ENCODE measurements at regions not wholly inside any gene's neighbourhood (a gene's known extent, or its start where the extent isn't known, plus 50 kb on each side); places are given as distances from the start of the nearest gene placed in this dataset.
"Not testable (repeated sequence)": the region's sequence is repeated elsewhere in the genome, so short reads cannot be mapped to it uniquely, and the experiment has no call there.

GRCh38 chrX:3811331-3812311, 98.2 kb upstream of the PRKX start:
- intact Hi-C loops (cut with micrococcal nuclease): no loop called here
- DNase-seq: no peak
- no peak for ATAC-seq

- intact Hi-C loops (cut with micrococcal nuclease): no loop called here
- no peak for DNase-seq
- ATAC-seq: no peak
Measured at GRCh38 chrX:3807906-3808305, 94.5 kb upstream of the PRKX start.

GRCh38 chrX:3806630-3807029, 93.2 kb upstream of the PRKX start:
- DNase-seq: no peak
- intact Hi-C loops (cut with micrococcal nuclease): no loop called here
- ATAC-seq: no peak

GRCh38 chrX:3803713-3804112, 90.3 kb upstream of the PRKX start:
- intact Hi-C loops (cut with micrococcal nuclease): no loop called here
- ATAC-seq (no peak), DNase-seq (no peak)

DNA sequence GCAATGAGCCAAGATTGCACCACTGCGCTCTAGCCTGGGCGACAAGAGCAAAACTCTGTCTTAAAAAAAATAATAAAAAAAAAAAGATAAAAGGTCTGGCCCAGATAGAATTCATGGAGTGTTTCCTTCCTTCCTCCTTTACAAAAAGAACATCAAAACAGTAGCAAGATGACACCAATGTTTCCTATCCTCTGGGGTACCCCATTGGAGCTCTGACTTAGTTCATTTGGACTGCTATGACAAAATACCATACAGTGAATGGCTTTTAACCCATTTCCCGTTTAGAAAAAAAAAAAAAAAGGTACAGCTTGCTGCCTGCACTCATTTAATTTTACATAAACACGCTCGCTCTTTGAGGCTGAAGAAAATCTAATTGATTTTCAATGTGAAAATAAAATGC, 89.9 kb upstream of the PRKX start:
- DNase-seq: no peak
- intact Hi-C loops (cut with micrococcal nuclease): no loop called here

GRCh38 chrX:3795411-3795810, 82.0 kb upstream of the PRKX start:
- DNase-seq; intact Hi-C loops (cut with micrococcal nuclease); ATAC-seq: not testable (repeated sequence)

More for the DNA sequence above, 89.9 kb upstream of the PRKX start:
- ATAC-seq: no peak

- DNase-seq (no peak), ATAC-seq (no peak)
- intact Hi-C loops (cut with micrococcal nuclease): no loop called here
Measured at GRCh38 chrX:3791449-3791848, 78.0 kb upstream of the PRKX start.

DNA sequence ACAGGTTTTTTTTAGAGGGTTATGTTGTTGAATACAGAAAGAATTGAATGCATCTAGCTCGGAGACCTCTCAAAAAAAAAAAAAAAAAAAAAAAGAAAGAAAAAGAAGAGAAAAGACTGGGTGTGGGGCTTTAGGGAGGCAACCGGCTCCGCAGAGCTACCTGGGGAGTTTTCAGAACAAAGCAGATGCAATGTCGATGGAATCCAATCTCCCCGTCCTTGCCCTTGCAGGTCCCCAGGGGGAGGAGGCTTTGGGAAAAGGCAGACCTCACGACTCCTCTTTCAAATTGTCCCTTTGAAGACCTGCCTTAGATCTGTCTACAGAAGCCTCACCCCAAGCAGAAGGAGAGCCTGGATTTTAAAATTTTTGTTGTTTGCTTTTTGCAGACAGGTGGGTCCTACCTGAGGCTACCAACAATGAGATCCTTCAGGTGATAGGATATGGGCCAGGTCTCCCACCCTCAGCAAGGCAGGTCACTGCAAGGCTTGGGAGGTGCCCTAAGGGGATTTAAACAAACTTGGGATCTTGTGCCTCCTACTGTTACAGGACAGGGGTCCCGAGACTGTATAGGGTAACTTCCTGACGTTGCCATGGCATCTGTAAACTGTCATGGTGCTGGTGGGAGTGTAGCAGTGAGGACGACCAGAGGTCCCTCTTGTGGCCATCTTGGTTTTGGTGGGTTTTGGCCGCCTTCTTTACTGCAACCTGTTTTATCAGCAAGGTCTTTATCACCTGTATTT, 75.2 kb upstream of the PRKX start:
- DNase-seq: no peak
- no peak for ATAC-seq
- intact Hi-C loops (cut with micrococcal nuclease): no loop called here

DNA sequence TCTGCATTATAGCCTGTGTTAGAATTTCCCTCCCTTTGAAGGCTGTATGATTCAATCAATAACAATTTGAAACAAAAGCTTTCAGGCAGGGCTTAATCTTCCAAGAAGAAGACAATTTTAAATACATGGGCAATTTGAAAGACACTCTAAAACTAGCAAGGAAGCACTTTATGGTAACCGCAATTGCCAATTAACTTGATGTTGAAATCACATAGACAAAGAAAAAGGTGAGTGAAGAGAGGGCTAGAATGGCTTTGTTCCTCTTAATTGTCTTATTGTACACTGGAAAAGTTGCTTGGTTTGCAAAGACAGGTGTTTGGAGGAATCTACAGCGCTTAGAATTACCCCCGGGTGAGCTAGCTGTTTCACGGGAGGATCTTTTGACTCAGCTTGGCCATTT, 74.4 kb upstream of the PRKX start:
- DNase-seq (no peak), ATAC-seq (no peak)
- intact Hi-C loops (cut with micrococcal nuclease): no loop called here

GRCh38 chrX:3785822-3786221, 72.4 kb upstream of the PRKX start:
- ATAC-seq; DNase-seq; intact Hi-C loops (cut with micrococcal nuclease): not testable (repeated sequence)

DNA sequence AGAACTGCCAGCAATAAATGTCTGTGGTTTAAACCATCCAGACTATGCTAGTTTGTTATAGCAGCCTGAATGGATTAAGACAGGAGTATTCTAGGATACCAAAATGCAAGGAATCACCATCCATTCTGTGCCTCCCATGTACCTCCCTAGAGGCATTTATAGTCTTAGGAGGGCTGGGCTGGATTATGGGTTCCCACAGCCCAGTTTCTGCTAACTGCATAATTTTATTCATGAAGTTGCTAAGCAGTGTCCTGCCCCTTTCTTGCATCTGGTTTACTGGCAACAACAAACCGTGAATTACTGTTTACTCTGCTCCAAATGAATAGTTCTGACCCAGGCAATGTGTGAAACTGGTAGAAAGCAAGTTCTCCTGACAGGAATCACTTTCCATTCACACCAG, 67.1 kb upstream of the PRKX start:
- intact Hi-C loops (cut with micrococcal nuclease): no loop called here
- ATAC-seq (no peak), DNase-seq (no peak)

- ATAC-seq (no peak), DNase-seq (no peak)
- intact Hi-C loops (cut with micrococcal nuclease): no loop called here
Measured at GRCh38 chrX:3779546-3779945, 66.1 kb upstream of the PRKX start.

GRCh38 chrX:3777416-3777815, 64.0 kb upstream of the PRKX start:
- no peak for ATAC-seq
- intact Hi-C loops (cut with micrococcal nuclease): no loop called here
- DNase-seq: no peak

DNA sequence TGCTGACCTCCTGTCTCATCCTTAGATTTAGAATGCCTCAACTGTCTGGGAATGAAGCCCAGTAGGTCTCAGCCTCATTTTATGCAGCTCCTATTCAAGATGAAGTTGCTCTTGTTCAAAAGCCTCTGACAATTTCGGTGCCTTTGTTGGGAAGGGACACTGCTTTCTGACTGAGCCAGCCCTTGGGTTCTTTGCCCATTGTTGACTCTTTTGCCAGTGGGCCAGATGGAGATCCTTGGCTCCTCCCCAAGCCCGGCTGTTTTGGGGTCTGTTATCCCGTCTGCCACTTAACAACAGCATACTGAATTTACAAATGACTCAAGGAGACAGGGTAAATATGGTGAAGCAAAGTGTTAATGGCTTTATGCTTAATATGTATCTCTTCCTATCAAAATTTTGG, 58.3 kb upstream of the PRKX start:
- intact Hi-C loops (cut with micrococcal nuclease): no loop called here
- ATAC-seq: no peak
- DNase-seq: no peak

- no peak for DNase-seq
- ATAC-seq: no peak
- intact Hi-C loops (cut with micrococcal nuclease): no loop called here
Measured at GRCh38 chrX:3768881-3769280, 55.4 kb upstream of the PRKX start.
